ENCODE measurements at regions not wholly inside any gene's neighbourhood (a gene's known extent, or its start where the extent isn't known, plus 50 kb on each side); places are given as distances from the start of the nearest gene placed in this dataset.

GRCh38 chr6:87907521-87907920, 140.1 kb upstream of the SPACA1 start:
- H3K4me3 ChIP-seq (replicated peaks in 1 of 3), result no peak overlapping the region
- H3K27ac ChIP-seq, result no peak overlapping the region
- 65 to 85% methylated on average over 2 of the region's 2 CpGs for WGBS, 2 donors
- no peaks in the 10 kb centered on the region for H3K27me3 ChIP-seq
- no peaks in the 10 kb centered on the region for H3K9me3 ChIP-seq
- intact Hi-C loops (cut with DNase I), result no loop called here
- no peaks in the 10 kb centered on the region for H3K4me1 ChIP-seq
- H3K36me3 ChIP-seq, result no peaks in the 10 kb centered on the region
- DNase-seq, result no peak
- TF ChIP-seq POLR2A (IDR thresholded peaks at IDR 0.05) (no peak), CTCF (IDR thresholded peaks at IDR 0.05) (no peak)

- intact Hi-C loops (cut with DNase I), result no loop called here
- Histone ChIP-seq H3K4me1 (no peaks in the 10 kb centered on the region), H3K9me3 (no peaks in the 10 kb centered on the region), H3K27me3 (no peaks in the 10 kb centered on the region), H3K36me3 (no peaks in the 10 kb centered on the region), H3K27ac (no peak overlapping the region), H3K4me3 (replicated peaks in 1 of 3) (no peak overlapping the region)
- no peak for DNase-seq
- WGBS, 2 donors, result 78 to 84% methylated on average over 2 of the region's 2 CpGs
- TF ChIP-seq CTCF (IDR thresholded peaks at IDR 0.05), result no peak
- TF ChIP-seq POLR2A (IDR thresholded peaks at IDR 0.05), result no peak
Observed at GRCh38 chr6:87905101-87905641, 142.5 kb upstream of the SPACA1 start.

- Histone ChIP-seq H3K27me3 (no peaks in the 10 kb centered on the region), H3K4me3 (replicated peaks in 1 of 3) (no peak overlapping the region), H3K27ac (no peak overlapping the region), H3K4me1 (no peaks in the 10 kb centered on the region), H3K9me3 (no peaks in the 10 kb centered on the region), H3K36me3 (no peaks in the 10 kb centered on the region)
- TF ChIP-seq CTCF (IDR thresholded peaks at IDR 0.05) (no peak), POLR2A (IDR thresholded peaks at IDR 0.05) (no peak)
- intact Hi-C loops (cut with DNase I), result no loop called here
- DNase-seq, result no peak
Observed at GRCh38 chr6:87904011-87904410, 143.6 kb upstream of the SPACA1 start.

GRCh38 chr6:87903323-87903722, 144.3 kb upstream of the SPACA1 start:
- TF ChIP-seq CTCF (IDR thresholded peaks at IDR 0.05), result no peak
- TF ChIP-seq POLR2A (IDR thresholded peaks at IDR 0.05), result no peak
- no peak for DNase-seq
- Histone ChIP-seq H3K36me3 (no peaks in the 10 kb centered on the region), H3K4me1 (no peaks in the 10 kb centered on the region), H3K27ac (no peak overlapping the region), H3K9me3 (no peaks in the 10 kb centered on the region), H3K4me3 (replicated peaks in 1 of 3) (no peak overlapping the region), H3K27me3 (no peaks in the 10 kb centered on the region)
- 43 to 48% methylated on average over 12 of the region's 12 CpGs for WGBS, 2 donors
- intact Hi-C loops (cut with DNase I), result no loop called here

- intact Hi-C loops (cut with DNase I), result no loop called here
- Histone ChIP-seq H3K9me3 (no peaks in the 10 kb centered on the region), H3K4me3 (replicated peaks in 1 of 3) (no peak overlapping the region), H3K4me1 (no peaks in the 10 kb centered on the region), H3K27ac (no peak overlapping the region), H3K27me3 (no peaks in the 10 kb centered on the region), H3K36me3 (no peaks in the 10 kb centered on the region)
- TF ChIP-seq POLR2A (IDR thresholded peaks at IDR 0.05) (no peak), CTCF (IDR thresholded peaks at IDR 0.05) (no peak)
- no peak for DNase-seq
Observed at GRCh38 chr6:87902383-87902782, 145.3 kb upstream of the SPACA1 start.

Measured in thyroid gland (tissue), 4 donors.